A549 (cell line): ENCODE measurements at regions not wholly inside any gene's neighbourhood (a gene's known extent, or its start where the extent isn't known, plus 50 kb on each side); places are given as distances from the start of the nearest gene placed in this dataset.

ENCODE experiments used
- BHLHE40 ChIP-seq: IDR thresholded peaks from 2 replicates; pipeline ENCODE4 v1.6.1; 2012; ENCODE audit warnings: low read depth, low read length, inconsistent platforms
- CHD4 ChIP-seq: fragments of 200-600 bp; sonication (generic); IDR thresholded peaks from 2 replicates; pipeline ENCODE4 v1.6.1; 2016; ENCODE audit warnings: antibody characterized with exemption, mild to moderate bottlenecking, borderline replicate concordance
- CTCF ChIP-seq: fragments of >200 bp; sonication (Bioruptor Twin); formaldehyde crosslinking; IDR thresholded peaks from 3 replicates; pipeline ENCODE4 v1.5.1; 2016
- FOSL2 ChIP-seq, 2 experiments: fragments of 450-650 bp in 1 of 2; fragments of >200 bp in 1 of 2; sonication (Bioruptor Twin) in 1 of 2; formaldehyde crosslinking; IDR thresholded peaks; 2 replicates each; pipeline versions ENCODE4 v1.5.0 to v1.6.1; 2016 to 2020; ENCODE audit warnings: mild to moderate bottlenecking in 1 of 2, moderate library complexity in 1 of 2
- MAFK ChIP-seq: fragments of 450-650 bp; IDR thresholded peaks from 2 replicates; pipeline ENCODE4 v1.6.1; 2014; ENCODE audit not compliant: partially characterized antibody
- RAD21 ChIP-seq, 2 experiments: fragments of >200 bp in 1 of 2; sonication (Bioruptor Twin) in 1 of 2; formaldehyde crosslinking in 1 of 2; IDR thresholded peaks in 1 of 2; conservative IDR thresholded peaks in 1 of 2; 2 replicates in 1 of 2; 3 replicates in 1 of 2; pipeline ENCODE4 v1.6.1; 2012 to 2018; ENCODE audit warnings: inconsistent platforms in 1 of 2
- REST ChIP-seq: fragments of 200-600 bp; sonication (generic); IDR thresholded peaks from 2 replicates; pipeline ENCODE4 v1.6.1; 2016; ENCODE audit warnings: antibody characterized with exemption, mild to moderate bottlenecking, moderate library complexity
- RFX5 ChIP-seq: fragments of 450-650 bp; IDR thresholded peaks from 2 replicates; pipeline ENCODE4 v1.7.1; 2014; ENCODE audit warnings: antibody characterized with exemption, mild to moderate bottlenecking, moderate library complexity
- SMC3 ChIP-seq: fragments of >200 bp; sonication (Bioruptor Twin); formaldehyde crosslinking; IDR thresholded peaks from 3 replicates; pipeline ENCODE4 v1.6.1; 2018; ENCODE audit warnings: inconsistent platforms
- SREBF2 ChIP-seq: fragments of 450-650 bp; IDR thresholded peaks from 2 replicates; pipeline ENCODE4 v1.6.1; 2014; ENCODE audit warnings: mild to moderate bottlenecking, moderate library complexity
- USF2 ChIP-seq: fragments of 450-650 bp; IDR thresholded peaks from 2 replicates; pipeline ENCODE4 v1.6.1; 2014; ENCODE audit warnings: antibody characterized with exemption
- TF ChIP-seq, protein P1 (sequence below): IDR thresholded peaks from 2 replicates; pipeline ENCODE4 v1.6.1; 2012; ENCODE audit warnings: low read depth, borderline replicate concordance
- TF ChIP-seq, protein P2 (sequence below): IDR thresholded peaks from 2 replicates; pipeline ENCODE4 v1.6.1; 2012
- TF ChIP-seq, protein P3 (sequence below): fragments of 250-450 bp; sonication (Bioruptor Pico); IDR thresholded peaks from 2 replicates; pipeline ENCODE4 v1.5.0; 2021; ENCODE audit warnings: mild to moderate bottlenecking, moderate library complexity, borderline replicate concordance

GRCh38 chr17:6218333-6218732, 148.2 kb downstream of the WSCD1 start:
- TF ChIP-seq, protein P1, sequence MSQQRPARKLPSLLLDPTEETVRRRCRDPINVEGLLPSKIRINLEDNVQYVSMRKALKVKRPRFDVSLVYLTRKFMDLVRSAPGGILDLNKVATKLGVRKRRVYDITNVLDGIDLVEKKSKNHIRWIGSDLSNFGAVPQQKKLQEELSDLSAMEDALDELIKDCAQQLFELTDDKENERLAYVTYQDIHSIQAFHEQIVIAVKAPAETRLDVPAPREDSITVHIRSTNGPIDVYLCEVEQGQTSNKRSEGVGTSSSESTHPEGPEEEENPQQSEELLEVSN, result no peak
- TF ChIP-seq CTCF (no peak), BHLHE40 (no peak), MAFK (no peak), RAD21 (conservative IDR thresholded peaks at IDR 0.05 in 1 of 2, IDR thresholded peaks at IDR 0.05 in 1 of 2) (no peak), CHD4 (no peak), REST (no peak), RFX5 (no peak), USF2 (no peak), FOSL2 (IDR thresholded peaks at IDR 0.05) (no peak), FOSL2 (CRISPR knock-in tag; IDR thresholded peaks at IDR 0.05) (no peak), SMC3 (no peak), SREBF2 (no peak)
- TF ChIP-seq, protein P2, sequence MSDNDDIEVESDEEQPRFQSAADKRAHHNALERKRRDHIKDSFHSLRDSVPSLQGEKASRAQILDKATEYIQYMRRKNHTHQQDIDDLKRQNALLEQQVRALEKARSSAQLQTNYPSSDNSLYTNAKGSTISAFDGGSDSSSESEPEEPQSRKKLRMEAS, result no peak
- TF ChIP-seq, protein P3, sequence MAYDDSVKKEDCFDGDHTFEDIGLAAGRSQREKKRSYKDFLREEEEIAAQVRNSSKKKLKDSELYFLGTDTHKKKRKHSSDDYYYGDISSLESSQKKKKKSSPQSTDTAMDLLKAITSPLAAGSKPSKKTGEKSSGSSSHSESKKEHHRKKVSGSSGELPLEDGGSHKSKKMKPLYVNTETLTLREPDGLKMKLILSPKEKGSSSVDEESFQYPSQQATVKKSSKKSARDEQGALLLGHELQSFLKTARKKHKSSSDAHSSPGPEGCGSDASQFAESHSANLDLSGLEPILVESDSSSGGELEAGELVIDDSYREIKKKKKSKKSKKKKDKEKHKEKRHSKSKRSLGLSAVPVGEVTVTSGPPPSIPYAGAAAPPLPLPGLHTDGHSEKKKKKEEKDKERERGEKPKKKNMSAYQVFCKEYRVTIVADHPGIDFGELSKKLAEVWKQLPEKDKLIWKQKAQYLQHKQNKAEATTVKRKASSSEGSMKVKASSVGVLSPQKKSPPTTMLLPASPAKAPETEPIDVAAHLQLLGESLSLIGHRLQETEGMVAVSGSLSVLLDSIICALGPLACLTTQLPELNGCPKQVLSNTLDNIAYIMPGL (CRISPR knock-in tag), result no peak
